ENCODE measurements at regions not wholly inside any gene's neighbourhood (a gene's known extent, or its start where the extent isn't known, plus 50 kb on each side); places are given as distances from the start of the nearest gene placed in this dataset.

- TF ChIP-seq, protein P1, sequence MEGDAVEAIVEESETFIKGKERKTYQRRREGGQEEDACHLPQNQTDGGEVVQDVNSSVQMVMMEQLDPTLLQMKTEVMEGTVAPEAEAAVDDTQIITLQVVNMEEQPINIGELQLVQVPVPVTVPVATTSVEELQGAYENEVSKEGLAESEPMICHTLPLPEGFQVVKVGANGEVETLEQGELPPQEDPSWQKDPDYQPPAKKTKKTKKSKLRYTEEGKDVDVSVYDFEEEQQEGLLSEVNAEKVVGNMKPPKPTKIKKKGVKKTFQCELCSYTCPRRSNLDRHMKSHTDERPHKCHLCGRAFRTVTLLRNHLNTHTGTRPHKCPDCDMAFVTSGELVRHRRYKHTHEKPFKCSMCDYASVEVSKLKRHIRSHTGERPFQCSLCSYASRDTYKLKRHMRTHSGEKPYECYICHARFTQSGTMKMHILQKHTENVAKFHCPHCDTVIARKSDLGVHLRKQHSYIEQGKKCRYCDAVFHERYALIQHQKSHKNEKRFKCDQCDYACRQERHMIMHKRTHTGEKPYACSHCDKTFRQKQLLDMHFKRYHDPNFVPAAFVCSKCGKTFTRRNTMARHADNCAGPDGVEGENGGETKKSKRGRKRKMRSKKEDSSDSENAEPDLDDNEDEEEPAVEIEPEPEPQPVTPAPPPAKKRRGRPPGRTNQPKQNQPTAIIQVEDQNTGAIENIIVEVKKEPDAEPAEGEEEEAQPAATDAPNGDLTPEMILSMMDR (IDR thresholded peaks at IDR 0.05) = no peak
- no peak for TF ChIP-seq USF1 (CRISPR knock-in tag; IDR thresholded peaks at IDR 0.05)
- no peak for TF ChIP-seq MYBL2 (CRISPR knock-in tag; IDR thresholded peaks at IDR 0.05)
- TF ChIP-seq, protein P2, sequence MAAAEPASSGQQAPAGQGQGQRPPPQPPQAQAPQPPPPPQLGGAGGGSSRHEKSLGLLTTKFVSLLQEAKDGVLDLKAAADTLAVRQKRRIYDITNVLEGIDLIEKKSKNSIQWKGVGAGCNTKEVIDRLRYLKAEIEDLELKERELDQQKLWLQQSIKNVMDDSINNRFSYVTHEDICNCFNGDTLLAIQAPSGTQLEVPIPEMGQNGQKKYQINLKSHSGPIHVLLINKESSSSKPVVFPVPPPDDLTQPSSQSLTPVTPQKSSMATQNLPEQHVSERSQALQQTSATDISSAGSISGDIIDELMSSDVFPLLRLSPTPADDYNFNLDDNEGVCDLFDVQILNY (CRISPR knock-in tag; IDR thresholded peaks at IDR 0.05) = no peak
- TF ChIP-seq, protein P3, sequence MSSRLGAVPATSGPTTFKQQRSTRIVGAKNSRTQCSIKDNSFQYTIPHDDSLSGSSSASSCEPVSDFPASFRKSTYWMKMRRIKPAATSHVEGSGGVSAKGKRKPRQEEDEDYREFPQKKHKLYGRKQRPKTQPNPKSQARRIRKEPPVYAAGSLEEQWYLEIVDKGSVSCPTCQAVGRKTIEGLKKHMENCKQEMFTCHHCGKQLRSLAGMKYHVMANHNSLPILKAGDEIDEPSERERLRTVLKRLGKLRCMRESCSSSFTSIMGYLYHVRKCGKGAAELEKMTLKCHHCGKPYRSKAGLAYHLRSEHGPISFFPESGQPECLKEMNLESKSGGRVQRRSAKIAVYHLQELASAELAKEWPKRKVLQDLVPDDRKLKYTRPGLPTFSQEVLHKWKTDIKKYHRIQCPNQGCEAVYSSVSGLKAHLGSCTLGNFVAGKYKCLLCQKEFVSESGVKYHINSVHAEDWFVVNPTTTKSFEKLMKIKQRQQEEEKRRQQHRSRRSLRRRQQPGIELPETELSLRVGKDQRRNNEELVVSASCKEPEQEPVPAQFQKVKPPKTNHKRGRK (CRISPR knock-in tag; IDR thresholded peaks at IDR 0.05; ENCODE audit: borderline replicate concordance) = no peak
- TF ChIP-seq, protein P4, sequence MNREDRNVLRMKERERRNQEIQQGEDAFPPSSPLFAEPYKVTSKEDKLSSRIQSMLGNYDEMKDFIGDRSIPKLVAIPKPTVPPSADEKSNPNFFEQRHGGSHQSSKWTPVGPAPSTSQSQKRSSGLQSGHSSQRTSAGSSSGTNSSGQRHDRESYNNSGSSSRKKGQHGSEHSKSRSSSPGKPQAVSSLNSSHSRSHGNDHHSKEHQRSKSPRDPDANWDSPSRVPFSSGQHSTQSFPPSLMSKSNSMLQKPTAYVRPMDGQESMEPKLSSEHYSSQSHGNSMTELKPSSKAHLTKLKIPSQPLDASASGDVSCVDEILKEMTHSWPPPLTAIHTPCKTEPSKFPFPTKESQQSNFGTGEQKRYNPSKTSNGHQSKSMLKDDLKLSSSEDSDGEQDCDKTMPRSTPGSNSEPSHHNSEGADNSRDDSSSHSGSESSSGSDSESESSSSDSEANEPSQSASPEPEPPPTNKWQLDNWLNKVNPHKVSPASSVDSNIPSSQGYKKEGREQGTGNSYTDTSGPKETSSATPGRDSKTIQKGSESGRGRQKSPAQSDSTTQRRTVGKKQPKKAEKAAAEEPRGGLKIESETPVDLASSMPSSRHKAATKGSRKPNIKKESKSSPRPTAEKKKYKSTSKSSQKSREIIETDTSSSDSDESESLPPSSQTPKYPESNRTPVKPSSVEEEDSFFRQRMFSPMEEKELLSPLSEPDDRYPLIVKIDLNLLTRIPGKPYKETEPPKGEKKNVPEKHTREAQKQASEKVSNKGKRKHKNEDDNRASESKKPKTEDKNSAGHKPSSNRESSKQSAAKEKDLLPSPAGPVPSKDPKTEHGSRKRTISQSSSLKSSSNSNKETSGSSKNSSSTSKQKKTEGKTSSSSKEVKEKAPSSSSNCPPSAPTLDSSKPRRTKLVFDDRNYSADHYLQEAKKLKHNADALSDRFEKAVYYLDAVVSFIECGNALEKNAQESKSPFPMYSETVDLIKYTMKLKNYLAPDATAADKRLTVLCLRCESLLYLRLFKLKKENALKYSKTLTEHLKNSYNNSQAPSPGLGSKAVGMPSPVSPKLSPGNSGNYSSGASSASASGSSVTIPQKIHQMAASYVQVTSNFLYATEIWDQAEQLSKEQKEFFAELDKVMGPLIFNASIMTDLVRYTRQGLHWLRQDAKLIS (CRISPR knock-in tag; IDR thresholded peaks at IDR 0.05; ENCODE audit: borderline replicate concordance) = no peak
- TF ChIP-seq CREM (CRISPR knock-in tag; IDR thresholded peaks at IDR 0.05) = no peak
Observed at GRCh38 chr17:72267601-72268000, 146.8 kb downstream of the SOX9 start.

All from WTC11 (cell line).